ENCODE measurements at regions not wholly inside any gene's neighbourhood (a gene's known extent, or its start where the extent isn't known, plus 50 kb on each side); places are given as distances from the start of the nearest gene placed in this dataset.

DNA sequence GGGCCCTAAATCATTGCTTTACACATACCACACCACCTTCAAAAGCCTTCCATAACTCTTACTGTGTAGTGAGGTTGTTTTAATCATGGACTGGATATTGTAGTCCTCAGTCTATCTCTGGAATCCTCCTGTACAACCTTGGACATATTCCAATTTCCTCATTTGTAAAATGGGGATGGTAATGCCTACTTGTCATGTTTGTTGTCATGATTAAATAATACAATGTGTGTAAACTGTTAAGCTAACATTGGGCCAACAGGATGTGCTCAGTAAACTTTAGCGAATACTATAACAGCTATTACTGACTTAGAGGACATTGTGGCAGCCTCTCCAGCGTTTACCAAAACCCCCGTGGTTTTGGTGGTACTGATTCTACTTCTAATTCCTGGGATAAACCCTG lies 74.7 kb upstream of the PTPRM start:
- TF ChIP-seq, protein P1, sequence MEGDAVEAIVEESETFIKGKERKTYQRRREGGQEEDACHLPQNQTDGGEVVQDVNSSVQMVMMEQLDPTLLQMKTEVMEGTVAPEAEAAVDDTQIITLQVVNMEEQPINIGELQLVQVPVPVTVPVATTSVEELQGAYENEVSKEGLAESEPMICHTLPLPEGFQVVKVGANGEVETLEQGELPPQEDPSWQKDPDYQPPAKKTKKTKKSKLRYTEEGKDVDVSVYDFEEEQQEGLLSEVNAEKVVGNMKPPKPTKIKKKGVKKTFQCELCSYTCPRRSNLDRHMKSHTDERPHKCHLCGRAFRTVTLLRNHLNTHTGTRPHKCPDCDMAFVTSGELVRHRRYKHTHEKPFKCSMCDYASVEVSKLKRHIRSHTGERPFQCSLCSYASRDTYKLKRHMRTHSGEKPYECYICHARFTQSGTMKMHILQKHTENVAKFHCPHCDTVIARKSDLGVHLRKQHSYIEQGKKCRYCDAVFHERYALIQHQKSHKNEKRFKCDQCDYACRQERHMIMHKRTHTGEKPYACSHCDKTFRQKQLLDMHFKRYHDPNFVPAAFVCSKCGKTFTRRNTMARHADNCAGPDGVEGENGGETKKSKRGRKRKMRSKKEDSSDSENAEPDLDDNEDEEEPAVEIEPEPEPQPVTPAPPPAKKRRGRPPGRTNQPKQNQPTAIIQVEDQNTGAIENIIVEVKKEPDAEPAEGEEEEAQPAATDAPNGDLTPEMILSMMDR (IDR thresholded peaks at IDR 0.05 in 4 of 5, conservative IDR thresholded peaks at IDR 0.05 in 1 of 5), result no peak
- TF ChIP-seq POLR2A (IDR thresholded peaks at IDR 0.05), result no peak
